ENCODE measurements at regions not wholly inside any gene's neighbourhood (a gene's known extent, or its start where the extent isn't known, plus 50 kb on each side); places are given as distances from the start of the nearest gene placed in this dataset.

- POLR2A ChIA-PET: no interaction called here
- no peak overlapping the region for H3K4me3 ChIP-seq (ENCODE audit: low read depth, low read length)
- CTCF ChIA-PET: no interaction called here
- TF ChIP-seq, protein P1, sequence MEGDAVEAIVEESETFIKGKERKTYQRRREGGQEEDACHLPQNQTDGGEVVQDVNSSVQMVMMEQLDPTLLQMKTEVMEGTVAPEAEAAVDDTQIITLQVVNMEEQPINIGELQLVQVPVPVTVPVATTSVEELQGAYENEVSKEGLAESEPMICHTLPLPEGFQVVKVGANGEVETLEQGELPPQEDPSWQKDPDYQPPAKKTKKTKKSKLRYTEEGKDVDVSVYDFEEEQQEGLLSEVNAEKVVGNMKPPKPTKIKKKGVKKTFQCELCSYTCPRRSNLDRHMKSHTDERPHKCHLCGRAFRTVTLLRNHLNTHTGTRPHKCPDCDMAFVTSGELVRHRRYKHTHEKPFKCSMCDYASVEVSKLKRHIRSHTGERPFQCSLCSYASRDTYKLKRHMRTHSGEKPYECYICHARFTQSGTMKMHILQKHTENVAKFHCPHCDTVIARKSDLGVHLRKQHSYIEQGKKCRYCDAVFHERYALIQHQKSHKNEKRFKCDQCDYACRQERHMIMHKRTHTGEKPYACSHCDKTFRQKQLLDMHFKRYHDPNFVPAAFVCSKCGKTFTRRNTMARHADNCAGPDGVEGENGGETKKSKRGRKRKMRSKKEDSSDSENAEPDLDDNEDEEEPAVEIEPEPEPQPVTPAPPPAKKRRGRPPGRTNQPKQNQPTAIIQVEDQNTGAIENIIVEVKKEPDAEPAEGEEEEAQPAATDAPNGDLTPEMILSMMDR (IDR thresholded peaks at IDR 0.05; ENCODE audit: insufficient read depth, low read length, missing control alignments): no peak
- no peak for DNase-seq (ENCODE audit: low read depth, low spot score)
Observed at GRCh38 chr2:128525653-128526052, 207.0 kb upstream of the HS6ST1 start.

DNA sequence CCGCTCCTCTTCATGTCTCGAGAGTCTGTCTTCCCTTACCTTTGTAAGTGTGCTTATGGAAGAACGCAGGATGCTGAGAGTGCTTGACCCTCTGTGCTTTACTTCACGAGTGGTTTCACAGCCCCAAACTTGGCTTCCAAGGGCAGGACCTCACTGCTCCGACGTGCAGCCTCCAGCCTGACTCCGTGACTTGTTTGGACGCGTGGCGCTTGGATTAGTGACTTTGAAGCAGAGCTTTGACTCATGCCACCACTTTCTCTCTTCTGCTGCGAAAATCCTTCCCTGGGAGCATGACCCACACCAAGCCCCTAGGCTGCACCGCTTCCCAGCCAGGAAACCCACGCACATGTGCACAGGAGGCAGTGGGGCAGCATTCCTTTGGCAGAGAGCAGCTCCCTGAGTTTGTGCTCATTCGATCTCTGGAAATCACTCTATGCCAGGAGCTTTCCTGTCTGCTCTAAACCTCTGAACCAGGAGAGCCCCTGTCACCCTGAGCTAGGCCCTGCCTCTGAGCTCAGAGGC lies 207.8 kb upstream of the HS6ST1 start:
- ChIA-PET POLR2A (interaction anchor here (0.5 kb wide), 1 partner anchor 131 kb away, joined by 3 read pairs; no protein-coding TSS in a partner anchor), CTCF (no interaction called here)
- H3K4me3 ChIP-seq (ENCODE audit: low read depth, low read length): no peak overlapping the region
- DNase-seq (ENCODE audit: low read depth, low spot score): no peak
- TF ChIP-seq, protein P1 (IDR thresholded peaks at IDR 0.05; ENCODE audit: insufficient read depth, low read length, missing control alignments): no peak

DNA sequence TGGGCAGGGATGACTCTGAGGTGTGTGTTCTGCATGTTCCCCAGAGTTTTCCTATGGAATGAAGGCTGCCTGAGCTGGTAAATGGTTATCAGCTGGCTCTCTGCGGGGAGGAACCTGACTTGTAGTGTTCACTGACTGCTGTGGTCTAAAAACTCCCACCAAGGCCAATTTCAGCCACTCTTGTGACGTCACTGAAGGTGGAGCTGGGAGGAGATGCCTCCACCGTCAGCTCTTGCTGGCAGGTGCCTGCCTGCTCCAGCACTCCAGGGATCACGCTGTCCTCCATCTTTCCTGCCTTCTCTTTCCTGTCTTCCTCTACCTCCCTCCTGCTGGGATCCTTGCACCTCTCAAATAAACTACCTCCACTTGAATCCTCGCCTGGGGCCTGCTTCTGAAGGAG lies 209.5 kb upstream of the HS6ST1 start:
- TF ChIP-seq, protein P1 (IDR thresholded peaks at IDR 0.05; ENCODE audit: insufficient read depth, low read length, missing control alignments): no peak
- DNase-seq (ENCODE audit: low read depth, low spot score): no peak
- ChIA-PET POLR2A (no interaction called here), CTCF (no interaction called here)
- H3K4me3 ChIP-seq (ENCODE audit: low read depth, low read length): no peak overlapping the region

DNA sequence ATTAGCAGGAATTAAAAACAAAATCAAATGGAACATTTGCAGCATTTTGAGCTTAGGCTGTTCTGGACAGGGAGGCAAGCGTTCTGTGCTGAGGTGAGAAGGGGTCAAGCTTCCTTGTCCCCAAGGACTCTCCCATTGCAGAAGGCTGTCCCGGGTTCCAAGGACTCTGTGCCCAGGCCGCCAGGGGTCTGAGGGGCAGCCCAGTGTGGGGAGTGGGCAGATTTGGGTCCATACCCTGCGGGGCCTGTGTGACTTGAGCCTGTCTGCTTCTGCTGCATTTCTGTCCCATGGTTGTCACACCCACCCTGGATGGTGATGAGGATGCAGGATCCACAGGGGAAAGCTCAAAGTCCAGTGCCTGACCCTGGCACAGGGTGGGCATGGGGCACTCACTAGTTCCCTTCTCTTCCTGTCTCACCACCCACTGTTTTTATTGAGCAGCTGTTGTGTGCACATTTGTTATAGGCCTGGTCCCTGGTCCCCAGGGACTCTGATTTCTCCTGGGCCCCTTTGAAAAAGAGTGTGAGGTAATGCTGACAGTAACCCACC lies 211.4 kb upstream of the HS6ST1 start:
- TF ChIP-seq, protein P1 (IDR thresholded peaks at IDR 0.05; ENCODE audit: insufficient read depth, low read length, missing control alignments): no peak
- H3K4me3 ChIP-seq (ENCODE audit: low read depth, low read length): no peak overlapping the region
- POLR2A ChIA-PET: no interaction called here
- DNase-seq (ENCODE audit: low read depth, low spot score): no peak
- CTCF ChIA-PET: no interaction called here

- CTCF ChIA-PET: no interaction called here
- no peak overlapping the region for H3K4me3 ChIP-seq (ENCODE audit: low read depth, low read length)
- TF ChIP-seq, protein P1 (IDR thresholded peaks at IDR 0.05; ENCODE audit: insufficient read depth, low read length, missing control alignments): no peak
- no peak for DNase-seq (ENCODE audit: low read depth, low spot score)
- POLR2A ChIA-PET: no interaction called here
Observed at GRCh38 chr2:128531856-128532255, 213.2 kb upstream of the HS6ST1 start.

DNA sequence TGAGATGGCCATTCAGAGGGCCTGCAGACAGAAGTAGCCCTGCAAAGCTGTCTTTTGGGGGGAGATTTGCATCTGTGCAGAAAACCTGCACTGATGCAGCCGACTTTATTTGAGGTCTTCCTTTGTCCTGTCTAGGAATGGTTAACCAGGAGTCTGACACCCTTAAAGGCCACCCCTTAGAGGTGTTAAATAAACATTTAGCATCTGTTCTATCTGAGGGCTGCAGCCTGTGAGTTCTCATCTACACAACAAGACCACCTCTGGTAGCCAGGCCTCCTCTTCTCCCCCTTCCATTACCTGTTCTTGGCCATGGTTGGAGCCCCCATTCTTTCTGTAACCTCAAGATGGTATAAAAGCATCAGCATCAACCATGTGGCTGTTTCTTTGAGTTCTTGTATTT lies 214.4 kb upstream of the HS6ST1 start:
- H3K4me3 ChIP-seq (ENCODE audit: low read depth, low read length): no peak overlapping the region
- TF ChIP-seq, protein P1 (IDR thresholded peaks at IDR 0.05; ENCODE audit: insufficient read depth, low read length, missing control alignments): no peak
- no peak for DNase-seq (ENCODE audit: low read depth, low spot score)
- POLR2A ChIA-PET: no interaction called here
- CTCF ChIA-PET: no interaction called here

Measured in AG04449 (cell line).